HG03457 (cell line): ENCODE measurements at regions not wholly inside any gene's neighbourhood (a gene's known extent, or its start where the extent isn't known, plus 50 kb on each side); places are given as distances from the start of the nearest gene placed in this dataset.
"Not testable (repeated sequence)": the region's sequence is repeated elsewhere in the genome, so short reads cannot be mapped to it uniquely, and the experiment has no call there.

Experiments
- ATAC-seq: cut with Tn5 transposase; IDR thresholded peaks from one replicate; pipeline ENCODE4 v1.9.1; 2021; ENCODE audit warnings: moderate number of reproducible peaks; ENCODE audit not compliant: unreplicated experiment

DNA sequence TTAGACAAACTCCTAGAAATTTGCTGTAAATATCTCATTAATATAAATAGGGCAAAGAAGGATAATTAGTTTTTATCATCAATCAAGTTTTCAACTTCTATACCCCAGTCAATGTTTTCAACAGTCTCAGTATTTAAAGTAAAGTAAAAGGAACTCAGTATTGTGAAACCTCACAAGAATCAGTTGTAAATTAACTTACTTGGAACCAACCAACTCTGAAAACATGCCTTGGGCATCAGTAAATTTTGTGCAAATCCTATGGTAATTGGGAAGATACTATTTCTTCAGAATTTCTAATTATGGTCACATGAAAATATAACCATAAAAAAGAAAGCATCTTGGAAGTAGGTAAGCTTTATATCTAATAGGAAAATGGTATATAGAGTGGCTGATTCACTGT lies 1139.0 kb downstream of the TUSC7 start:
- ATAC-seq: no peak

DNA sequence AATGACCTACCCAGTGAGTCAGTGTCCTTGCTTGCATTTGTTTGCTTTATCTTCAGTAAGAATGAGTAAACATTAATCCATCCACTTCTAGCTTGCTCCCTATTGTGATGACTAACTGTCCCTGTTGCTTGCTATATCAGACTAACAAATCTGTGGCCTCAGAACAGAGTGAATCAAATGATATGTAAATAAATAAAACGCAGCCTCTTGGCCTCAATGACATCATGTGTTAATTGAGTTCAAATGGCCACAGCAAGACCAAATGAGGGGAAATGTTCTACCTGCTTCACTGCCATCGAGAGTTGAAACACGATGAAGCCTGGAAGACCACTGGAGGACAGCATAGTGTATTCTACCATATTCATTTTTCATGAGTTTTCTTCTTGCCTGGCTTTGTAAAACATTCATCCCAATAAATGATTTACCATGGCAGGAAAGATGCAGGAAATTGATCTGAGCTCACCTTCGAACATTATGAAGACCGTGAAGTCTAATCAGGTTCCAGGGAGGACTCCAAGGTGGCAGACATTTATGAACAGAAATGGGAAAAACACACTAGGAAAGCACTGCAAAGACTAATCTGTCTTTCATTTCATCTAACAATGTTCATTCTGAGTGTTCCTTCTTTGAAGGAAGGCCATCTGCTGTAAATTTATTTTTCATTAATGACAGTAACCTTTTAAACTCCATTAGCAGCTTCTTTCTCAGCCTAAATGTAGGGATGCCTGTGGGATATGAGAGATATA lies 1144.5 kb downstream of the TUSC7 start:
- no peak for ATAC-seq

DNA sequence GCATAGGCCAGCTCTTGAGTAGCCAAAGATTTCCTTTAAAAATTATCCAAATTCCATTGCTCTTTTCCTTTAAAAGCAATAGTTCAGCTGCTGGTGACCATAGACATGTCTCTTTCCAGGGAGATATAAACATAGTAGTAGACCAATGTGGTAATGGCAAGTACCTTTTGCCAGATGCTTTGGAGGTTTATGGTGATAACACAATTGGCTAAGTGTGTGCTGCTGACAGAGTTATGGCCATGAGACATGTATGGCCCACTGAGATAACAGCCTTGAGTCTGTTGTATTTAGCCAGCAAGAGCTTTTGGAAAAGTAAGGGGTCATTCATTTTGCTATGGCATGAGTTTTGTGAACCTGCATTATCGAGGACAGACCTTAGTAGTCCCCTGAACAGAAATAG lies 1146.8 kb downstream of the TUSC7 start:
- ATAC-seq: no peak

DNA sequence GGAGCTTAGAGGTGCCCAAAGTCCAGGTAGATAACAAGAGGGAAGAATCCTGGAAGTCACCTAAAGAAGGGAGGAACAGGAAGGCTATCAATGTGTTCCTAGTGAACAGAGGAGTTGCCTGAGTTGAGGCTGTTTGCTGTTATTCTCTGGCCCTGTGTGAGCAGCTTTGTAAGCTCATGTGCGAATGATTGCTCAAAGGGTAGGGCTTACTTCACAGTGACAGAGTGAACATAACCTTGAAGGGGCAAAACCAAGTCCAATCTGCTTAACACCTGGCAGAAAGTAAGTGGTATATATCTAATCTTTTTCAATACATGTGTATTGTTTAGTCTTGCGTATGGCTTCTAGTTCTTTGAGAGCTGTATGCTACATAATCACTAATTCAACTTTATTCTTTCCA lies 1153.6 kb downstream of the TUSC7 start:
- ATAC-seq: no peak

DNA sequence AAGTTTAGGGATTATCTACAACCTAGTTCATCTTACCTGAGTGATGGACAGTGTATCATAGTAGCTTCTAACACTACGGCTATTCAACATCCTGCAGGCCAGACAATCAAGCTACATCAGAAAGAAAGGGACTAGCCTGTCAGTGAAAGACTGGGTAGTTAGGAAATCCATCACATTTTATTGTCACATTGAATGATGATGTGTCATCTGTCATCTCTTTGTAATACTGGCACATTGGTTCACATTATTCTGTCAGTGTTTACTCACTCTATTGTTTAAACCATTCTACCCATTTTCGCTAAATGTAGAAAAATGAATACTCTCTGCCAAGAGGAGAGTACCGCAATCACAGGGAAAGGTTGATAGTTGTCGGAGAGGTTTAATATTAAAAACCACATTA lies 1155.8 kb downstream of the TUSC7 start:
- ATAC-seq: no peak

DNA sequence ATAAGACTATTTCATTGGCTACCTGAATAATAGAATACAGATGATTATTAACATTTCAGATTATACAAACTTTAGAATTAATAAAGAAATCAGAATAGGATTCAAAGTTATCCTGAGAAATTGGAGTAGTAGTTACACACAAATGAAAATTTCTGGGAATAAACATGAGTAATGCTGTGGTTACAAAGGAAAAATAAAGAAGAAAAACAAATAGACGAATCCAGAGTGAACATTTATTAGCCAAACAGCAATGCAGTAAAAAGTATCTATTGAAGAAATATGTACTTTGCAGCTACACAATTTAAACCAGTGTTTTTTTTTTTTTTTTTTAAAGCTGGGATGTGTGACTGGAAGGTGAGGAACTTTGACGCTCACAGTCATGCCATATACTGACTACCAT lies 1159.2 kb downstream of the TUSC7 start:
- ATAC-seq: no peak

DNA sequence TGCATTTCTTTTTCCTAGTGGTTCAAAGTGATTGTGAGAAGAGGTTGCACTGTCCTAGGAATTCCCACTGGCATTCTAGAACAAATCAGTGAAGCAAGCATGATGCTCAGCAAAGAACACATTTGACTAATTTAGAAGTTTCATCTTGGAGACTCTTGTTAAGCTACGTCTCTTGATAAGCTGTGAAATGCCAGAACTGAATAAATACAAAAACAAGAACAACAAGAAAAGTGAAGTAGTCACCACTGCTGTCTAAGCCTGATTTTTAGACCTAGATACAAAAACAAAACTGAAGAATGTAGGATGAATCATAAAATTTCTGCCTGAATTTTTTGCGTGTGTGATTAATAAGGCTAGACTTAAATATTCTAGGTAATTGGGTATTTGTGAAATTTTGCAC lies 1162.4 kb downstream of the TUSC7 start:
- no peak for ATAC-seq

DNA sequence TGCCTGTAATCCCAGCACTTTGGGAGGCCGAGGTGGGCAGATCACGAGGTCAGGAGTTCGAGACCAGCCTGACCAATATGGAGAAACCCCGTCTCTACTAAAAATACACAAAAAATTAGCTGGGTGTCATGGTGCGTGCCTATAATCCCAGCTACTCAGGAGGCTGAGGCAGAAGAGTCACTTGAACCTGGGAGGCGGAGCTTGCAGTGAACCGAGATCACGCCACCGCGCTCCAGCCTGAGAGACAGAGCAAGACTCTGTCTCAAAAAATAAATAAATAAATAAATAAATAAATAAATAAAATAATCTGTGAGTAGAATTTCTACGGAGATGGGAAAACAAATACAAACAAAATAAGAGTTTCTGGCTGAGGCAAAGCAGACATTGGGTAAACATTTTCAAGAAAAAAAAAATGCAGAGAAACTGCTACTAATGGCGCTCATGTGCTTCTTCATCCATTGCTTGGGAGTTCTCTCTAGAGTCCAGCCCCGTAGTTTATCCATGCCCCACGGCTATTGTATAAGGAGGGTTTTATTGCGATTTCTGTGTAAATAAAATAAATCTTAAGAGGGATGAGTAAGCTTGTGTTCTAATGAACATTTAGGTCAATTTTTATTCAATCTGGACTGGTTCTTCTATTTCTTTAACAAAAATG lies 1161.9 kb downstream of the IGSF11 start:
- ATAC-seq: not testable (repeated sequence)

DNA sequence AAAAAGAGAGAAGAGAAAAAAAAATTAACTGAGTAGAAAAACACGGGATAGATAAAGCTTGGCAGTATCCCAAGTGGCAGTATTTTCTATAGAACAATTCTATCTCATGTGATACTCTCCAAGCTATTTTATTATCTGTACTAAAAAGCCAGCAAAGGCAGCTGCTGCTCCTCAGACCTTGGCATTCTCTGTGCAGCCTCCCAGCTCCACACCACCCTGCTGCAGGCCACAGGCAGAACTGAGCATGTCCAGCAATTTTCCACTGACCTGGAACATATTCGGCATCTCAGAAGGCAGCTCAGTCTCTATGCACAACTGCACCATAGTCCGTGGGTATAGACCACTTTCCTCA lies 1161.4 kb downstream of the IGSF11 start:
- no peak for ATAC-seq

DNA sequence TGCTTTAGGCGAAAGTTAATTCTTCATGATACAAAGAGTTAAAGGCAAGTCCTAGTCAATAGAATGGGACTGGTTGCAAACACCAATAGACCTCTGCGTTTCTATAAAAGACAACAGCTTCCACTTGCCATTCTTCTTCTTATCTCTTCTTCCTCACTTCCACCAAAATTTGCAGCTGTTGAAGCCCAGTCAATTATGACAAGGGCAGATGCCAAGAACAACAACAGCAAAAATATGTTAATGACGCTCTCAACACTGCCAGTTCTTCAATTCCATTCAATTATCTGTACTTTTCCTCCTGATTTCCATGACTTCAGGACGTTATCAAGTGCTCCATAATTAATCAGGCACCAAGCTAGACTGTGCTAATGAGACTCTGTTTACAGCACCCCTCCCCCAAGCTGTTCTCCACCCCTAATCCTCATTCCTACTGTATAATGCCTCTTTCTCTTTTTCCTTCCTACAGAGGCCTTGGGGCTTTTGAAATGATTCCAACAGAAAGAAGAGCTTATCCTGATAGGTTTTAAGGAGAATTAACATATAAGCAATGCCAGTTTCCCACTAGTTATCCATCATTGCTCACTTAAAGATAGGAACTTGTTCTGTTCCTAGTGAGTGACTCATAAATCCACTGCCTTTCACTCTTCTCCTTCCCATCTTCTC lies 1160.5 kb downstream of the IGSF11 start:
- ATAC-seq: no peak

DNA sequence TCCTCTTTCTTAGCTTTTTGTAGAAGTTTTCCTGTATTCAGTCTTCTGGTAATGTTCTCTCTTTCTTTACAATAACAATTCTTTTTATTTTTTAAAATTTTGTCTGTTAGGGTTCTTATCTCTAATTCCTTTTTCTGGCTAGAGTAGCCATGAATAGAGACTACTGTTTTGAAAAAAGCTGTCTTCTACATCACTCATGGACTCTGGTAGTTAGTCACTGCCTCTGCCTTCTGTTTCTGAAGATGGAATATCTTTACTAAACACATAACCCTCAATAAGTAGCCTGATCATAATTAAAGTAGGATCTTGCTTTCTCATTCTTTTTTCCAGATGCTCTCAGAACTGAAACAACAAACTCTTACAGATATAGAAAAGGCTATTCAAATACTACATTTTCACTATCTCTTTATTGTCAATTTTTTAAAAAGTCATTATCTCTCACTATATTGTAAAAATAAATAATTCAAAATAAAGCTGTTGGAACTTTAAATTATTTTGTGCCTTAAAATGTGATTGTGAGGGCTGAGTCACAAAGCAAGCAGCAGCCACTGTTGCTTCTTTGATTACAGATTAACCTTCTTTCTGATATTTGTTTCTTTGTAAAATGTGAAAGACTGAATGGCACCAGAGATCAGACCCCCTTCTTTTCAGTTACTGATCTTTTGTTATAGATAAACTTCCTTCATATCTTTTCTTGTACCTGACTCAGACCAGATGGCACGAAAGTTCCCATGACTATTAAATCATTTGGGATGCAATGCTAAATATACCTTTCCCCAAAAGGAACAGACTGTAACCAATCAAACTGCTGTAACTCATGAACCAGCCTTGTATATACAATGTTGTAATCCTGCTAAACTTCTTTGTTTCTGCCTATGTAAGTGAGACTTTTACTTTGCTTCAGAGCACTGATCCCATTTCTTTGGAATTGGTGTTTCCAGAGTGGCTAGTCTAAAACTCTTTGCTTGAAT lies 1159.5 kb downstream of the IGSF11 start:
- ATAC-seq: no peak

DNA sequence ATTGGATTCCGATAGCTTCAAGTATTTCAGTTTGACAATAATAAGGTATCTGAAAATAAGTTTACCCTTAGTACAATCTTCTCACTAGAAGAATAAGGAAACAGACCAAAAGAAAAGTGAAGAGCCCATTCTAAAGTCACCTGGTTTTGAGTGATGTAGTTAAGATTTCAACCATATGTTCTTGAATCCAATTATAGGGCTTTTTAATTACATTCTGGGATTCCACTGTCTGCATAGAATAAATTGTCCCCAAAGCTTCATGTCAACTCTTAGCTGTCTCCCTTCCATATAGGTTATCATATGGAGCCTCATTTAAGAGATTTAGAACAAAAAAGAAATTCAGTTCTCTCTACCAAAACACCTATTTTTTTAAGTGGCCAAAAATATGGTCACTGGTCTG lies 1158.8 kb downstream of the IGSF11 start:
- no peak for ATAC-seq

DNA sequence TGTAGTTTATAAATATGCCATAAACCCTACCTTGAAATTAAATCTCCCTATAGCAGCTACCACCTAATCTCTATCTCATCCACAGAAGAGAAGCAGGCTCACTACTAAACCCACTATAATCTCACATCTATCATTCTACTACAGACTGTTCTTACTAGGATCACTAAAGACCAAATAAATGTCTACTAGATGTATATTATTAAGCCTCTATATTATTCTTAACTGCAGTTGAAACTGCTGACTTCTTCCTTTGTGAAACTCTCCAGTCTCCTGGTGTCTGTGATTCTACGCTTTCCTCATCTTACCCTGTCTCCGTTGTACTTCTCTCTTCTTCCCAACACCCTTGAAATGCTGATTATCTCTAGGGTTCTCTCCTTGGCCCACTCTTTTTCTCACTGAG lies 1154.0 kb downstream of the IGSF11 start:
- ATAC-seq: no peak

DNA sequence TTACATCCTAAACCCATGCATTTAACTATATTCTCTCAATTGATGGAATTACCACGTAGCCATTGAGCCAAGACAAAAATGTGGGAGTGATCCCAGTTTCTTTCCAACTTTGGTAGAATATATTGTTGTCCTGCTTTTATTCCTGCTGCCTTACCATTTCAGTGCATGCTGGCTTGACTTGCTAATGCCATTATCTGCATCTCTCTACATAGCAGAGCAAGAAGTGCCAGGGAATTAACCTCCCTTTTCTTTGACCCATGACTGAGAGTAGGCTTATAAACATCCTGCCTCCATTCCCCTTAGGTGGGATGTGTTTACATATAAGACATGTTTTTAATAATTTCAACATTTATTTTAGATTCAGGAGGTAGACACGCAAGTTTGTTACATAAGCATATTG lies 1153.4 kb downstream of the IGSF11 start:
- no peak for ATAC-seq

DNA sequence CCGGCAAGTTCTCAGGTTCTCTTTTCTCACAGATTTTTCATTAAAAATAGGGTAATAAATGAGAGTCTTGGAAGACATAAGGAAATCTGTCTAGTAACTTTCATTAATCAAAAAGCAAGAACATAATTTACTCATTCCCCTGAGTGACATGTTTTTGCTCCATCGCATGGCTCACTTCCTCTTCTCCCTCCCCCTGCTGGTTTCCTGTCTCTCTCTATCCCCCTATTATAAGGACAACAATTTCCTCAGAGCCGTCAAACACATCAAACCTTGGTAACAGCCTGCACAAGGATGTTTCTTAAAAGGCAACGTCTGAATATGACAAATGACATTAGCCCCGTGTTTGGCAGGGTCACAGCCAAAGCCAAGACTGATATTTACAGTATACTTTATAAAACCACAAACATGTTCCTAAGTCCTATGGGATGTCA lies 1149.6 kb downstream of the IGSF11 start:
- ATAC-seq: no peak

DNA sequence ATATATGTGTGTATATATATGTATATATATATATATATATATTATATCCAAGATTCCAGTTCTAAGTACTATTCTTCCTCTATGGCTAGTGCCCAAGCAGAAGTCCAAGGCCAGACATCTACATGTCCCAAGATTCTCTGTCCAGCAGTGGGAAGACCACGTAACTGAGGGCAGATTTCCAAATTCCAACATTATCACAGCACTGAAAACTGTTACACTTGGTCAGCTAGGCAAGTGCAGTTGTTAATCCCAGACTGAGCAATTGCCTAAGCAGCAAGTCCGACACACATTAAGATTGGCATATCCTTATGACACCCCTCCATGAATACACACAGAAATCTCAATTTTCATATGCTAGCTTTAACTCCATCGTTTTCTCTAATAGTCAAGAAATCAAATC lies 1148.5 kb downstream of the IGSF11 start:
- no peak for ATAC-seq

DNA sequence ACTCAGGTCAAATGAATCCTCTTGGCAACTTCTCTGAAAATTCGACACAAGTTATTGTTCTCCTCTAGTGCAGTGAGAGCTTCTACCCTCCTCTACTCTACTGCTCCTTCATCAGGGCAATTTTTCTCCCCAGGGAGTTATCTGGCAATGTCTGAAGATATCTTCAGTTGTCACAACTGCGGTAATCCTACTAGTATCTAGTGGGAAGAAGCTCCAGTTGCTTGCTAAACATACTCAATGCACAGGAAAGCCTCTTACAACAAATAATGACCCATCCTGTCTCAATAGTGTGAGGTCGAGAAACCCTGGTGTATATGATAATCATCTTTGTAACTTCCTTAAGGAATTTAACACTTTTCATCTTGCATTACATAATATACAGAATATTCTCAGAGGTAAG lies 1147.6 kb downstream of the IGSF11 start:
- ATAC-seq: no peak

DNA sequence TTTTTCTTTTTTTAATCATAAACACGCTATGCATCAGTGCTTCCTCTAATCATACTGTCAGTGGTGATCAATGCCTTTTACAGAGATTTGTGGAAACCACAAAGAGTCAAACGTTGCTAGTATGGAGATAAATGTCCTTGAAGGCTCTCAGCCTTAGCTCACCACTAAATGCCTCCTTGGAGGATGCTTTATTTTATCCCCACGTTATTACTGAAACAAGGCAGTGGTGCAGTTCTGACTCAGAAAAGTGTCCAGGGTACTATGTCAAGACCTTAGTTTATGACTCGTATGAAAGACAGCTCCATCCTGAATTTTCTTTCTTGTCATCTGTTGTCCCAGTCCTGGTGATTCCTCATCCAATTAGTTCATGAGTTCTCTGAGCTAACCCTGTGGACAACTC lies 1146.7 kb downstream of the IGSF11 start:
- no peak for ATAC-seq

DNA sequence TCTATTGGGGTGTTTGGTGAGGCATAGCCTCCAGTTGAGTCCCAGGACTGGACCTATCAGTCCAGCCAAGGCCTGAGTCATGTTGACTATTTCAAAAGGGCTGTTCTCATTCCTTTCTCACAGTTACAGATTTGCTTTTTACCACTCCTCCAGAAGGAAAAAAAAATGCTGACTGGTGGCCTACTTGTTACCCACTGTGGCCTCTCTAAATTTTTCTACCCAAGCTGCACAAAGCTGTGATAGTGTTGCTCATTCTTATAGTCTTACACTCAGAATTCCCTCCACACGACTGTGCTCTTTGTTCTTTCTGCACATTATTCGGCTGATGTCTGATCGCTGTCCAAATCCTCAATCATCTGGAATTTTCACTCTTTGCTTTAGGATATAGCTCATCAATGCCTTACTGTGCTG lies 1142.2 kb downstream of the IGSF11 start:
- ATAC-seq: no peak

DNA sequence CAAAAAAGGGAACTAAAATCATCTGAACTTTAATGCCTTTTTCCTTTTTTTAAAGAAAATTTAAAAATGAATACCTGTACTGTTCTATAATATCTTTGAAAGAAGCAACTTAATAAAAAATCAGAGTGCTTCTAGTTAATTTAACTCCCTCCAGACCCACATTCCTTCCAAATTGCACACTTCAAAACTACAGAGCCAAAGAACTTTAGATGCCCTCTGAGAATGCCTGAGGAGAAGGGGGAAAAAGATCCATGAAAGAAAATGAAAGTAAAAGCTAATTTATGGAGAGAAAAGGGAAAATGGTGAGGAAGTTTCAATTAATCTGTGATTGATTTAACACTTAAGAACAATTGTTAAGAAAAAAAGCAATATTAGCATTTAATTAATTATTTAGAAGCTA lies 1141.6 kb downstream of the IGSF11 start:
- no peak for ATAC-seq

DNA sequence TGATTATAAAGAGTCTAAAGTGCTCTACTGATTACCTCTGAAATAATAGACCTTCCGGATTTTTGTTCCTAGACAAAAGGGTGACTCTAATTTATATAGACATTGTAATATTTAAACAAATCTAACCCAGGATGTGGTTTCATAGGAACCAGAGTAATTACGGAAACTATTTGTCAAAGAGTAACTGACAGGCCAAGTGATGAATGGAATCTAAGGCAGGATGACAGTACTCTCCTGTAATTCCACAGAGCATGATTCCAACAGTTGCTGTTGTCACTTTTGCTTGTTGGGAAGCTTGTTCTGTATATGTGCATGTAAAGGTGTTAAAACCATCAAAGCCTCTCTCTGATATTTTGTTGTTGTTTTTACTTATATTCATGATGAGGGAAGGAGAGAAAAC lies 1141.0 kb downstream of the IGSF11 start:
- ATAC-seq: no peak
